Right lobe of liver (tissue), 4 donors: ENCODE measurements at regions not wholly inside any gene's neighbourhood (a gene's known extent, or its start where the extent isn't known, plus 50 kb on each side); places are given as distances from the start of the nearest gene placed in this dataset.

ENCODE experiments used
- CTCF ChIP-seq, 4 donors: fragments of 200-600 bp in 3 of 4; fragments of 450-650 bp in 1 of 4; IDR thresholded peaks; one replicate each; pipeline versions ENCODE4 v1.5.1 to v1.8.0; 2016 to 2022; ENCODE audit warnings: antibody characterized with exemption in 4 of 4, mild to moderate bottlenecking in 2 of 4
- POLR2A ChIP-seq: fragments of 450-650 bp; IDR thresholded peaks from one replicate; pipeline ENCODE4 v1.6.1; 2017; ENCODE audit warnings: antibody characterized with exemption, mild to moderate bottlenecking
- donor health status: DM: no; HTN: no; CAD: no.
- donor health status: DM: no; HTN: no; CAD: no.
- donor health status: DM: no; HTN: yes; CAD: no.

- TF ChIP-seq CTCF (IDR thresholded peaks at IDR 0.05), result no peak
- no peak for TF ChIP-seq POLR2A
Observed at GRCh38 chr2:103292573-103292972, 530.7 kb downstream of the TMEM182 start.
